Mesenchymal stem cell (in vitro differentiated cells and primary cell): ENCODE measurements at regions not wholly inside any gene's neighbourhood (a gene's known extent, or its start where the extent isn't known, plus 50 kb on each side); places are given as distances from the start of the nearest gene placed in this dataset.

Experiments used
- DNase-seq: peaks from one replicate; pipeline ENCODE4 v3.0.0-alpha.2; 2013
- H2AFZ ChIP-seq: one replicate; pipeline ENCODE4 v1.6.1; 2013; ENCODE audit warnings: low read depth, mild to moderate bottlenecking, control low read depth, inconsistent platforms, low read length, moderate library complexity
- H2AK5ac ChIP-seq: 2 replicates; pipeline ENCODE4 v1.6.1; 2013; ENCODE audit warnings: low read length, moderate library complexity, mild to moderate bottlenecking, inconsistent platforms; ENCODE audit not compliant: severe bottlenecking
- H2BK120ac ChIP-seq: one replicate; pipeline ENCODE4 v1.6.1; 2013; ENCODE audit warnings: low read depth, mild to moderate bottlenecking, inconsistent platforms, low read length, moderate library complexity
- H2BK12ac ChIP-seq, 2 experiments: one replicate each; pipeline ENCODE4 v1.6.1; 2013; ENCODE audit warnings: inconsistent platforms in 2 of 2, low read length in 2 of 2, mild to moderate bottlenecking in 2 of 2, moderate library complexity in 2 of 2, control low read depth in 1 of 2
- H2BK15ac ChIP-seq: one replicate; pipeline ENCODE4 v1.6.1; 2013; ENCODE audit warnings: mild to moderate bottlenecking, low read depth, inconsistent platforms; ENCODE audit not compliant: poor library complexity, severe bottlenecking
- H2BK5ac ChIP-seq: 2 replicates; pipeline ENCODE4 v1.6.1; 2013; ENCODE audit warnings: low read depth, mild to moderate bottlenecking, low read length, control low read depth, inconsistent platforms; ENCODE audit not compliant: poor library complexity, severe bottlenecking
- H3K14ac ChIP-seq, 2 experiments: one replicate each; pipeline ENCODE4 v1.6.1; 2013; ENCODE audit warnings: inconsistent platforms in 2 of 2, low read length in 2 of 2, control low read depth in 1 of 2, mild to moderate bottlenecking in 1 of 2, moderate library complexity in 1 of 2
- H3K18ac ChIP-seq, 2 experiments: one replicate each; pipeline ENCODE4 v1.6.1; 2013; ENCODE audit warnings: inconsistent platforms in 2 of 2, low read length in 2 of 2, control low read depth in 1 of 2, low read depth in 1 of 2, mild to moderate bottlenecking in 1 of 2
- H3K23ac ChIP-seq, 2 experiments: one replicate each; pipeline ENCODE4 v1.6.1; 2013; ENCODE audit warnings: inconsistent platforms in 2 of 2, low read length in 2 of 2, mild to moderate bottlenecking in 2 of 2, moderate library complexity in 2 of 2, control low read depth in 1 of 2
- H3K27ac ChIP-seq: 2 replicates; pipeline ENCODE4 v1.5.1; 2013; ENCODE audit warnings: mild to moderate bottlenecking, moderate library complexity, low read length, control low read depth, inconsistent platforms; ENCODE audit not compliant: poor library complexity, severe bottlenecking
- H3K27me3 ChIP-seq, 2 experiments: 2 replicates each; pipeline versions ENCODE4 v1.6.1 to v1.7.0; 2013; ENCODE audit warnings: low read length in 2 of 2, mild to moderate bottlenecking in 2 of 2, moderate library complexity in 2 of 2, control low read depth in 1 of 2, inconsistent platforms in 1 of 2; ENCODE audit not compliant: control insufficient read depth in 1 of 2, insufficient read depth in 1 of 2
- H3K36me3 ChIP-seq, 2 experiments: 2 replicates each; pipeline versions ENCODE4 v1.6.1 to v1.7.0; 2013; ENCODE audit warnings: low read length in 2 of 2, control low read depth in 1 of 2, inconsistent platforms in 1 of 2, low read depth in 1 of 2, mild to moderate bottlenecking in 1 of 2; ENCODE audit not compliant: insufficient read depth in 2 of 2, control insufficient read depth in 1 of 2
- H3K4ac ChIP-seq, 2 experiments: one replicate each; pipeline ENCODE4 v1.6.1; 2013; ENCODE audit warnings: inconsistent platforms in 2 of 2, low read length in 2 of 2, mild to moderate bottlenecking in 2 of 2, moderate library complexity in 2 of 2, control low read depth in 1 of 2, low read depth in 1 of 2
- H3K4me1 ChIP-seq: 2 replicates; pipeline ENCODE4 v1.6.1; 2013; ENCODE audit warnings: low read depth, low read length, control low read depth; ENCODE audit not compliant: control insufficient read depth, insufficient read depth
- H3K4me2 ChIP-seq: 2 replicates; pipeline ENCODE4 v1.6.1; 2013; ENCODE audit warnings: low read length, mild to moderate bottlenecking, inconsistent platforms; ENCODE audit not compliant: poor library complexity, severe bottlenecking
- H3K4me3 ChIP-seq, 2 experiments: 2 replicates each; pipeline versions ENCODE4 v1.5.1 to v1.7.0; 2013; ENCODE audit warnings: low read length in 2 of 2, mild to moderate bottlenecking in 2 of 2, control low read depth in 1 of 2, low read depth in 1 of 2; ENCODE audit not compliant: insufficient read depth in 1 of 2
- H3K79me1 ChIP-seq: replicated peaks from 2 replicates; pipeline ENCODE4 v1.6.1; 2013; ENCODE audit warnings: mild to moderate bottlenecking, control low read depth, low read length, inconsistent platforms; ENCODE audit not compliant: poor library complexity, severe bottlenecking
- H3K9ac ChIP-seq: 2 replicates; pipeline ENCODE4 v1.7.0; 2013; ENCODE audit warnings: mild to moderate bottlenecking, low read length, moderate library complexity
- H3K9me3 ChIP-seq: 2 replicates; pipeline ENCODE4 v1.7.0; 2013; ENCODE audit warnings: mild to moderate bottlenecking, low read length; ENCODE audit not compliant: control insufficient read depth
- H4K8ac ChIP-seq: one replicate; pipeline ENCODE4 v1.6.1; 2013; ENCODE audit warnings: inconsistent platforms, mild to moderate bottlenecking, low read length, moderate library complexity
- H4K91ac ChIP-seq: one replicate; pipeline ENCODE4 v1.6.1; 2013; ENCODE audit warnings: mild to moderate bottlenecking, low read length, inconsistent platforms
- WGBS: methylation state at CpG from one replicate; pipeline ENCODE4 v1.1.7; 2013; ENCODE audit warnings: mixed read lengths; 5-methylcytosine and 5-hydroxymethylcytosine counted together

GRCh38 chr10:47156873-47157272 is 143.1 kb upstream of the GDF10 start:
- Histone ChIP-seq H4K8ac (no peak overlapping the region), H3K4me1 (peaks cover 1% of the 10 kb centered on the region), H3K27me3 (peaks cover 0 to 12% of the 10 kb centered on the region in 2 experiments), H3K79me1 (no peaks in the 10 kb centered on the region), H2AK5ac (no peak overlapping the region), H2BK5ac (no peak overlapping the region), H4K91ac (no peak overlapping the region), H3K36me3 (no peaks in the 10 kb centered on the region), H3K4ac (no peak overlapping the region), H3K9me3 (peaks cover 48% of the 10 kb centered on the region), H2AFZ (no peak overlapping the region), H3K27ac (no peak overlapping the region), H3K18ac (no peak overlapping the region), H3K4me3 (no peak overlapping the region), H3K4me2 (no peak overlapping the region), H3K14ac (no peak overlapping the region), H2BK120ac (no peak overlapping the region), H3K9ac (no peak overlapping the region), H2BK12ac (no peak overlapping the region), H3K23ac (no peak overlapping the region), H2BK15ac (no peak overlapping the region)
- 48% methylated on average over 4 of the region's 4 CpGs for WGBS
- no peak for DNase-seq

GRCh38 chr10:47158116-47159071 is 141.6 kb upstream of the GDF10 start:
- Histone ChIP-seq H3K4ac (no peak overlapping the region), H3K23ac (no peak overlapping the region), H3K14ac (no peak overlapping the region), H3K4me2 (no peak overlapping the region), H3K18ac (no peak overlapping the region), H4K8ac (no peak overlapping the region), H3K79me1 (no peaks in the 10 kb centered on the region), H3K36me3 (no peaks in the 10 kb centered on the region), H3K27me3 (peaks cover 0 to 12% of the 10 kb centered on the region in 2 experiments), H2BK120ac (no peak overlapping the region), H2BK15ac (no peak overlapping the region), H3K9me3 (peaks cover 36% of the 10 kb centered on the region), H3K4me3 (no peak overlapping the region), H2BK5ac (no peak overlapping the region), H2BK12ac (no peak overlapping the region), H2AFZ (no peak overlapping the region), H3K27ac (no peak overlapping the region), H2AK5ac (no peak overlapping the region), H3K9ac (no peak overlapping the region), H4K91ac (no peak overlapping the region), H3K4me1 (peaks cover 1% of the 10 kb centered on the region)
- 94% methylated on average over 8 of the region's 10 CpGs for WGBS
- no peak for DNase-seq

GRCh38 chr10:47159361-47160260 is 140.4 kb upstream of the GDF10 start:
- H3K9me3 ChIP-seq, result peaks cover 25% of the 10 kb centered on the region
- no peak overlapping the region for H4K91ac ChIP-seq
- H3K23ac ChIP-seq, result no peak overlapping the region
- H3K4ac ChIP-seq, result no peak overlapping the region
- H2BK15ac ChIP-seq, result no peak overlapping the region
- peaks cover 0 to 12% of the 10 kb centered on the region in 2 experiments for H3K27me3 ChIP-seq
- no peak overlapping the region for H2AK5ac ChIP-seq
- no peak overlapping the region for H2BK5ac ChIP-seq
- no peak for DNase-seq
- no peaks in the 10 kb centered on the region for H3K79me1 ChIP-seq
- no peaks in the 10 kb centered on the region for H3K36me3 ChIP-seq
- H2BK12ac ChIP-seq, result no peak overlapping the region
- H3K4me3 ChIP-seq, result no peak overlapping the region
- H3K4me2 ChIP-seq, result no peak overlapping the region
- no peak overlapping the region for H4K8ac ChIP-seq
- H2AFZ ChIP-seq, result no peak overlapping the region
- H2BK120ac ChIP-seq, result no peak overlapping the region
- WGBS, result 82% methylated on average over 6 of the region's 7 CpGs
- H3K27ac ChIP-seq, result no peak overlapping the region
- H3K18ac ChIP-seq, result no peak overlapping the region
- no peak overlapping the region for H3K14ac ChIP-seq
- peaks cover 1% of the 10 kb centered on the region for H3K4me1 ChIP-seq
- H3K9ac ChIP-seq, result no peak overlapping the region
